IPS DF 19.7 (cell line): ENCODE measurements at regions not wholly inside any gene's neighbourhood (a gene's known extent, or its start where the extent isn't known, plus 50 kb on each side); places are given as distances from the start of the nearest gene placed in this dataset.

Source experiments
- DNase-seq: peaks from one replicate; pipeline ENCODE4 v3.0.0-alpha.2; 2013; ENCODE audit warnings: low read depth, low spot score

GRCh38 chr17:65406552-65406951, 154.9 kb downstream of the AXIN2 start:
- no peak for DNase-seq

- no peak for DNase-seq
Observed at GRCh38 chr17:65405563-65405962, 155.9 kb downstream of the AXIN2 start.

- no peak for DNase-seq
Observed at GRCh38 chr17:65404761-65405160, 156.7 kb downstream of the AXIN2 start.

GRCh38 chr17:65403626-65404025, 157.8 kb downstream of the AXIN2 start:
- no peak for DNase-seq

- DNase-seq: no peak
Observed at GRCh38 chr17:65402513-65403496, 158.6 kb downstream of the AXIN2 start.

- no peak for DNase-seq
Observed at GRCh38 chr17:65401561-65401960, 159.9 kb downstream of the AXIN2 start.

GRCh38 chr17:65400701-65401100, 160.7 kb downstream of the AXIN2 start:
- DNase-seq: no peak

- no peak for DNase-seq
Observed at GRCh38 chr17:65398040-65398787, 163.2 kb downstream of the AXIN2 start.

- DNase-seq: no peak
Observed at GRCh38 chr17:65395924-65396323, 165.5 kb downstream of the AXIN2 start.

- DNase-seq: no peak
Observed at GRCh38 chr17:65394811-65395472, 166.5 kb downstream of the AXIN2 start.

GRCh38 chr17:65393514-65393913, 167.9 kb downstream of the AXIN2 start:
- no peak for DNase-seq

GRCh38 chr17:65389949-65390348, 171.5 kb downstream of the AXIN2 start:
- DNase-seq: no peak

- DNase-seq: no peak
Observed at GRCh38 chr17:65389426-65389825, 172.0 kb downstream of the AXIN2 start.

GRCh38 chr17:65388911-65389310, 172.5 kb downstream of the AXIN2 start:
- DNase-seq: no peak

GRCh38 chr17:65387322-65387721, 174.1 kb downstream of the AXIN2 start:
- DNase-seq: no peak

GRCh38 chr17:65385726-65386125, 175.7 kb downstream of the AXIN2 start:
- DNase-seq: no peak

- DNase-seq: no peak
Observed at GRCh38 chr17:65385071-65385470, 176.4 kb downstream of the AXIN2 start.

GRCh38 chr17:65381152-65381551, 180.3 kb downstream of the AXIN2 start:
- DNase-seq: no peak

GRCh38 chr17:65374966-65375365, 186.5 kb downstream of the AXIN2 start:
- no peak for DNase-seq

- no peak for DNase-seq
Observed at GRCh38 chr17:65371702-65372101, 189.7 kb downstream of the AXIN2 start.

- DNase-seq: no peak
Observed at GRCh38 chr17:65370669-65371131, 190.7 kb downstream of the AXIN2 start.

GRCh38 chr17:65368341-65368740, 193.1 kb downstream of the AXIN2 start:
- DNase-seq: no peak
